GM21529 (cell line): ENCODE measurements at regions not wholly inside any gene's neighbourhood (a gene's known extent, or its start where the extent isn't known, plus 50 kb on each side); places are given as distances from the start of the nearest gene placed in this dataset.

Experiments
- ATAC-seq: cut with Tn5 transposase; IDR thresholded peaks from one replicate; pipeline ENCODE4 v1.9.1; 2021; ENCODE audit not compliant: unreplicated experiment

DNA sequence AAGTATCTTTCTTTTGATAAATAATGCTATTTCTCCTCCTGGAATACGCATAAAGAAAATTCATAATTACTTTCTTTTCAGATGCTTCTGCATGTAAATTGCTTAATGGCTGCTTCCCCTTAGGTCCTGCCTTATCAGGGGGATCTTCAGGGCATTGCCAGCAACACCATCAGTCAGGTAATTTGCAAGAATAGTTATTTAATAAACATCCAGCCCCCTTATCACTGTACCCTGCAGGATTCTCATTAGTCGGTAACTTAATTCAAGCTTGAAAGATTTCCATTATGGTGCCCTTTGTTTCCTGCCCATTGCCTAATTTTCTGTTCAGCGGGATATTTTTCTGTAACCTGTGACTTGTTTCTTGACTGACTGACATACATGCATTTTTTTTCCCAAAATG lies 414.5 kb downstream of the MFSD1 start:
- ATAC-seq, result no peak

DNA sequence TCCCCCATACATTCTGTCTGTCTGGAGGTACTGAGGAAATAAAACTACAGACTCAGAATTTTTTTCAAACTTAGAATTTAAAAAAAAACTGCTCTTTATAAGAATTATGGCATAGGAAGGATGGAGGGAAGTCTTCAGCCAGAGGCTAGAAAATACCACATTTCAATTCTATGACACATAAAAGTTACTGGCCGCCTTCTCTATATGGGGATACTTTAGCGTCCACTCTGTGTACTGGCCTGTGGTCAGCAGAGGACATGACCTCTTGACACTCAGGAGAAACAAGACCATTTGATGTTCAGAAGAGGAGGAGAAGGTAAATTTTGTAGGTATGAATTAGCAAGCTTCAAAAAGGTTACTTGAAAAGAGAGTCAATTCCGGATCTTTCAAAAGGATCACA lies 417.4 kb downstream of the MFSD1 start:
- no peak for ATAC-seq

DNA sequence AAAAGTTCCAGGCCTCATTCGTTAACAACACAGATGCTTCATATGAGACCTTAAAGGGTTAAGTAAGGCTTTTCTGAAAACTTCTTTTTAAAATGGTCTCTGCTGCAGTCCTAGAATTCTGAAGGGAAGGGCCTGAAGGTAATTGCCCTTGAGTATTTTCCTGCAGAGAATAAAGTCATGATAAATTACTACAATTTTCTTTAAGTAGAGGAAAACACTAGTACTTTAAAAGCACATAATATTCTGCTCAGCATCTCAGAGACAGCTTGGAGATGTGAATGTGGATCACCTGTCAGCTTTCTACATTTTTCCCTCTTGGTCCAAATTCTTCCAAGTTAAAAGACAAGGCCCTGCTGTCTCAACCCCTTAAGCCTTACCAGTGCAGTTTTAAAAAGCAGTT lies 419.5 kb downstream of the MFSD1 start:
- ATAC-seq, result no peak

- no peak for ATAC-seq
Observed at GRCh38 chr3:159229116-159229680, 427.3 kb downstream of the MFSD1 start.

- ATAC-seq, result no peak
Observed at GRCh38 chr3:159232966-159233365, 431.1 kb downstream of the MFSD1 start.

GRCh38 chr3:159233734-159234133 lies 431.9 kb downstream of the MFSD1 start:
- no peak for ATAC-seq

DNA sequence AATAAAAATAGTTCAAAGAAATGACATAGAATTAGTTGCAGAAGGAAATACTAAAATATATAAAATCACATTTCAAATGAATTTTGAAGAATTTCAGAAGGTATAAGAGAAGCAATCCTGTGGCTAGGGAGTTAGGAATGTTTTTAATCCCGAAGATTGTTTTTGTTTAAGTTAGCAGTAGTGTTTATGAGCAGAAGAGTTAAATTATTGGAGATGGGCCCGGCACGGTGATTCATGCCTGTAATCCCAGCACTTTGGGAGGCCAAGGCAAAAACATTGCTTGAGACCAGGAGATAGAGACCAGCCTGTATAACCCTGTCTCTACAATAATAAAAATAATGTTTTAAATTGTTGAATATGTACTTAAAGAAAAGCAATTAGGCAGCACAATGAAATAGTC lies 432.5 kb downstream of the MFSD1 start:
- no peak for ATAC-seq

DNA sequence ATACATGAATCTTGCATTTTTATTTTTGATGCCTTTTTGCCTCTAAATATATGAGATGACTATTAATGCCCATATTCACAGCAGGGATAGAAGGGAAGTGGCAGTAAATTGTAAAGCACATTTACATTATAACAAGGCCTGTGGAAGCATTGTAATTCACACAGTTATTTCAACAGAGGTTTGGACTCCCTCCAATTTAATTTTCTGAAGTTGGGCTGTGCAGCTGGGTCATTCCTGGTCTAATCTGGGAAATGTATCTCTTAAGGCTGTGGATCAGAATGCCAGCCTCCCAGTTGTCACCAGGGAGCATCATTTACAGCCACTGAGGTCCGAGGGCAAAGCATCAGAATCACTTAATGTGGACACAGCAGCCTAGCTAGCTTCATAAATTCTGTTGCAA lies 434.5 kb downstream of the MFSD1 start:
- ATAC-seq, result no peak

- ATAC-seq, result no peak
Observed at GRCh38 chr3:159237226-159237625, 435.4 kb downstream of the MFSD1 start.

DNA sequence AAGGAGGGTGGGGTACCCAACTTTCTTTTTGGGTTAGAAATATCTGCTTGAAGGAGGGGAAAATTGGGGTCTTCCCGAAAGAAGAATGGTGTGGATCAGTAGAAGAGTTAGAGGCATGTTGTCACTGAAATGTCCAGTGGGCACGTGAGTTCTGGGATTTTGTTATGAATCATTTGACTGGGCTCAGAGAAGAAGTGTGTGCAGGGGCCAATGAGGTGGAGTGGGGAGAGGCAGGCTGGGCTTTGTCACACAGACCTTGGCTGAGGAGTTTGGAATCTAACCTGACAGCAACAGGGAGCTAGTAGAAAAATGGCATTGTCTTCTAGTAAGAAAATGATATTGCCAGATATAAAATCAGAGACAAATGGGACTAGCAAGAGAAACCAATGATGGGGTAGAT lies 436.8 kb downstream of the MFSD1 start:
- ATAC-seq, result no peak

- ATAC-seq, result no peak
Observed at GRCh38 chr3:159239059-159239458, 437.2 kb downstream of the MFSD1 start.

GRCh38 chr3:159244933-159245332 lies 443.1 kb downstream of the MFSD1 start:
- no peak for ATAC-seq

GRCh38 chr3:159245871-159246270 lies 444.0 kb downstream of the MFSD1 start:
- ATAC-seq, result no peak

GRCh38 chr3:159246385-159246784 lies 444.5 kb downstream of the MFSD1 start:
- ATAC-seq, result no peak

GRCh38 chr3:159249472-159250174 lies 447.8 kb downstream of the MFSD1 start:
- no peak for ATAC-seq

DNA sequence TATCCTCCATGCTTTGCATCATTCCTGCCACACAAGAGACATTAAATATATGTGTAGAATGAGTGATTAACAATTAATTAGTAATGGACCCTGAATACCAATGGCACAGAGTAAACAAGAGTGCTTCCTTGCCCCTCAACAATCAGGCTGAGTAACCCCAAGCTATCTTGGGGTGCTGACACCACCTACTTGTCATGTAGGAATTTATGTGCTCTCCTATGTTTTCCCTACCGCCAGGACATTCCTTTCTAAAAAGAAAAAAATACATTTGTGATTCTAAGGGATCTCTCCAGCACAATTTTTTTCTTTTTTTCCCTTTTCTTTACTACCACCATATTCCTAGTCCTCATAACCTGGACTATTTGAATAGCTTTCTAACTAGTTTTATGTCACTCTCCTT lies 449.1 kb downstream of the MFSD1 start:
- no peak for ATAC-seq

DNA sequence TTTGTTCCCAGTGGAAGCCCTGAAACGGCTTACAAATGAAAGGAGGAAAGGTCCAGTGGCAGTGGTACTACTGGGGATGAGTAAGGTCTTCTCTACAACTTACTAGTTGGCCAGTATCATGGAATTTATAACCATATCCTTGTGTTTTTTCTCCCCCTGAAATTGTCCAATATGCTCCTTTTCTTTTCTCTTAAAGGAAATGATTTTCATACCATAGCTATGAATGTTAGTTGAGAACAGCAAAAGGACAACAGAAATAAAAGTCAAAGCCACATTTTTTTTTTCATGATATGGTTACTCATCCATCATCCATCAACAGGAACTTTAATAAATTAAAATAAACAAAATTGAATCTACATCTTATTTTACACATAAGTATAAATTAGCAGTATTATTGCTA lies 450.4 kb downstream of the MFSD1 start:
- no peak for ATAC-seq

DNA sequence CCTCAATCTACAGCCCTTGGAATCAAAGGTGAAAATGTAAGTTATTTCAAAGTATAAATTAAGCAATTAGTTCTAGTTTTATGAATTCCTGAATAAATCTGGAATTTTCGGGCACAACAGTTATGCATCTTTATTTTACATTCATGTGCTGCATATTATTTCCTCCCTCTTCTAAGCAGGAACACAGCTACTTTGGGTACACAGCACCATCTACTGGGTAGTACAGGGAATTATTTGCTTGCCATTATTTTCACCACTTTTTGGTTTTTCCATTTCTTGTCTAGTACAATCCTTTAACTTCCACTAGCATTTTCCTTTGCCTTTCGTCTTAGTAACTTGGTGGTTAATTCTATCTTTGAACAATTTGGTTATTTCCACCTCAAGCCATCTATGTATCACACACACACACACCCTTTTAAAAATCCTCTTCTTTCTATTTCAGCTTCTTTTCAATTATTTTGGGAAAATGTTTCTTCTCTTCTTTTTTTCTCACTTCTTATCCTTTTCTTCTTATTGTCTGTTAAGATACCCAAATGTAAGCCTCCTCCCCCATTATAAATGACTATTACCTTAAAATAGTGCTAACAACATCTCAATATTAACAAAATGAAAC lies 451.0 kb downstream of the MFSD1 start:
- ATAC-seq, result no peak

GRCh38 chr3:159253860-159254259 lies 452.0 kb downstream of the MFSD1 start:
- ATAC-seq, result no peak

GRCh38 chr3:159257954-159258353 lies 456.1 kb downstream of the MFSD1 start:
- no peak for ATAC-seq

GRCh38 chr3:159258934-159259333 lies 457.1 kb downstream of the MFSD1 start:
- no peak for ATAC-seq

GRCh38 chr3:159260049-159260662 lies 458.3 kb downstream of the MFSD1 start:
- peak; percentile 75 for ATAC-seq
